ENCODE measurements at regions not wholly inside any gene's neighbourhood (a gene's known extent, or its start where the extent isn't known, plus 50 kb on each side); places are given as distances from the start of the nearest gene placed in this dataset.
A peak's percentile ranks its signal among the peaks of the same experiment; 100 is the strongest.

DNA sequence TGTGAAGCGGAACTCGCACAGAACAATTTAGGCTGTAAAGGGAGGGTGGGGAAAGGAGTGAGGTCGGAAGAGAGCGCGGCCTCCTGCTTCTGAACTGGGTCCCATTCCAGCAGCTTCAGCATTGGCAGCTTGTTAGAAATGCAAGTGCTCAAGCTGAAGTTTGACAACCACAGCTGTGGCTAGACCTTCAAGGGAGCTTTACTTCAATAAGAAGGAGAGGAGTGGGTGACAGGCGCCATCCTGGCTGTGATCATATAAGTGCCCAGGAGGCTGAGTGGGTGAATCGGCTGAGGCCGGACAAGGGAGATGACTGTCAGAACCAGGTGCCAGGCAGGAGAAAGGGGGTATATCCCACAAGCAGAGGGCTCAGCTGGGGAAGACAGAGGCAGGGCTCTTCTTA is 622.5 kb downstream of the GALR1 start:
- Histone ChIP-seq H3K27ac (ENCODE audit: low read depth, low read length, severe bottlenecking) (no peak overlapping the region), H3K36me3 (ENCODE audit: control insufficient read depth, insufficient read depth, low read length) (no peaks in the 10 kb centered on the region), H3K4me1 (ENCODE audit: control insufficient read depth, insufficient read depth, low read length, poor library complexity, severe bottlenecking) (no peaks in the 10 kb centered on the region), H3K4me3 (ENCODE audit: extremely low read depth, insufficient read depth, low read length, poor library complexity, severe bottlenecking) (no peak overlapping the region), H3K9me3 (ENCODE audit: control insufficient read depth, low read length) (no peaks in the 10 kb centered on the region)
- 95 to 96% methylated on average over 8 of the region's 8 CpGs for WGBS, 2 experiments (ENCODE audit: insufficient coverage in 2 of 2)

DNA sequence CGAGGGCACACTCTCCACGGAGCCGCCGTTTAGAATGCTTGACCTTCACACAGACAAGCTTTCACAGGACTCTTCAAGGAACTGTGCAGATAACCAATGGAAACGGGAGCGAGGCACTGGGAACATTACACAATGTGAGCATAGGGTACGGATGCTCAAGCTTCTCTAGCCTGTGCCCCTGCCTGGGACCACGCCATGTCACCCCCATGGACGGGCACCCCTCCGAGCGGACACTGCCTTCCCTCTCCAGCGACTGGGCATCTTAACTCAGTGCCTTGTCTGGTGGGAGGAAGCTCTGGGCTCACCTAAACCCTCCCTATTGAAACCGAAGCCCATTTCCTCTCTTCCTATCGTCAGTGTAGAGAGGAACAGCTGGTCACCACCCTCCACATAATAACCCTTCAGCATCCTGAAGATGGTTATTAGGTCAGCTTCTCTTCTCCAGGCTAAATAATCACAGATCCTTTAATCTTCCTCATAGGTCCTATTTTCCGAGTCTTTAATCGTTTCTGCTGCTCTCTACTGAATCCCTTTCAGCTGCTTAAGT is 626.7 kb downstream of the GALR1 start:
- Histone ChIP-seq H3K4me1 (ENCODE audit: control insufficient read depth, insufficient read depth, low read length, poor library complexity, severe bottlenecking) (no peaks in the 10 kb centered on the region), H3K36me3 (ENCODE audit: control insufficient read depth, insufficient read depth, low read length) (no peaks in the 10 kb centered on the region), H3K27ac (ENCODE audit: low read depth, low read length, severe bottlenecking) (no peak overlapping the region), H3K4me3 (ENCODE audit: extremely low read depth, insufficient read depth, low read length, poor library complexity, severe bottlenecking) (no peak overlapping the region), H3K9me3 (ENCODE audit: control insufficient read depth, low read length) (no peaks in the 10 kb centered on the region)
- 81 to 92% methylated on average over 13 to 16 of the region's 16 CpGs for WGBS, 2 experiments (ENCODE audit: insufficient coverage in 2 of 2)

DNA sequence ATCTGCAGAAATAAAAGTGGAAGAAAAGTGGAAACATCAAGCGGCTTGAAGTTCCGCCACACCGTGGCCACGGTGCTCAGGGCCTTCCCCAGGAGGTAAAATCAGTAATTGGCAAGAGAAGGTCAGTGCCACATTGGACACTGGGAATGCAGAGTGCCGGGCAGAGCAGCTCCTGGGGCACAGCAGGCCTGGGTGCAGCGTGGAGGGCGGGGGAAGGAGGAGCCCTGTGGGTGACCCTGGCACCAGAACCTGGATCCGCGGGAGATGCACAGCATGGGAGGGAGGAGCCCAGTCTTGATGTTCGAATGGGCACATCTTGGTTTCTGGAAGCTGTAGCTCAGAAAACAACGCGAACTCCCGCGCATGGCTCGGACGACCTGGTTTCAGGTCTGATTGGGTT is 630.2 kb downstream of the GALR1 start:
- Histone ChIP-seq H3K9me3 (ENCODE audit: control insufficient read depth, low read length) (no peaks in the 10 kb centered on the region), H3K36me3 (ENCODE audit: control insufficient read depth, insufficient read depth, low read length) (no peaks in the 10 kb centered on the region), H3K4me1 (ENCODE audit: control insufficient read depth, insufficient read depth, low read length, poor library complexity, severe bottlenecking) (no peaks in the 10 kb centered on the region), H3K27ac (ENCODE audit: low read depth, low read length, severe bottlenecking) (no peak overlapping the region), H3K4me3 (ENCODE audit: extremely low read depth, insufficient read depth, low read length, poor library complexity, severe bottlenecking) (no peak overlapping the region)
- WGBS, 2 experiments (ENCODE audit: insufficient coverage in 2 of 2), result 90% methylated on average over 16 of the region's 16 CpGs

DNA sequence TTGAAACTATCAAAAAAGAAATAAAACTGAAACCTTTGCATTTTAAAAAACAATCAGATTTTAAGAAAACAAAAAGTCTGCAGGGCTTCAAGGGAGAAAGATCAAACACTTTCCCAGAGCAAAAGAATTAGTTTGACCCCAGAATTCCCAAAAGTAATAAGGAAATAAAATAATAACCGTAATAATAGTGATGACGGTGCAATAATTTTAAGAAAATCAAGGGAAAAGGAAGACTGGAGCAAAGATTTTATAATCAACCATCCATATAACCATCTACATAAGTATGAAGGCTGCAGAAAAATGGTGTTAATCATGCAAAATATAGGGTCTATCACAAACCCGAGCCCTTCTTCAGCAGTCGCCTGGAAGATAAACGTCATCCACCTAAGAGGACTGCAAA is 634.8 kb downstream of the GALR1 start:
- WGBS, 2 experiments (ENCODE audit: insufficient coverage in 2 of 2), result no CpG with 5 or more reads among the region's 5 CpGs
- Histone ChIP-seq H3K27ac (ENCODE audit: low read depth, low read length, severe bottlenecking) (no peak overlapping the region), H3K4me1 (ENCODE audit: control insufficient read depth, insufficient read depth, low read length, poor library complexity, severe bottlenecking) (no peaks in the 10 kb centered on the region), H3K9me3 (ENCODE audit: control insufficient read depth, low read length) (no peaks in the 10 kb centered on the region), H3K4me3 (ENCODE audit: extremely low read depth, insufficient read depth, low read length, poor library complexity, severe bottlenecking) (no peak overlapping the region), H3K36me3 (ENCODE audit: control insufficient read depth, insufficient read depth, low read length) (no peaks in the 10 kb centered on the region)

DNA sequence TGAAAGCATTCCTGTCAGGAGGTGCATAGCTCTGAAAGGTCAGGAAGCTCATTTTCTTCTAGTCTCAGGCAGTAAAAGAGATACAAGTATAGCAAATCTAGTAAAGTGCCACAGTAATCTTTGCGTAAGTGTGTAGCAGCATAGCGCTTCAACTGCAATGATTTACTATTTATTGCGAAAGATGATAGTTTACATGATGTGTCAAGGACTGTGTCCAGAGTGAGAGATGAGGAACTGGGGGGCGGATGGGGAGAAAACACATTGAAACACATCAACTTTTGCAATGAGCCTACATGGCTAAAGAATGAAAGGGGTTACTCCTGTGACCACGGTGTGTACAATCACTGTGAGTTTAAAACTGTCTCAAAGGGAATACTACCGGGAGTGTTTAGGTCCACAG is 644.4 kb downstream of the GALR1 start:
- H3K4me3 ChIP-seq (ENCODE audit: extremely low read depth, insufficient read depth, low read length, poor library complexity, severe bottlenecking), result no peak overlapping the region
- no peaks in the 10 kb centered on the region for H3K9me3 ChIP-seq (ENCODE audit: control insufficient read depth, low read length)
- WGBS, 2 experiments (ENCODE audit: insufficient coverage in 2 of 2), result 83 to 92% methylated on average over 3 to 6 of the region's 6 CpGs
- no peaks in the 10 kb centered on the region for H3K36me3 ChIP-seq (ENCODE audit: control insufficient read depth, insufficient read depth, low read length)
- no peak overlapping the region for H3K27ac ChIP-seq (ENCODE audit: low read depth, low read length, severe bottlenecking)
- no peaks in the 10 kb centered on the region for H3K4me1 ChIP-seq (ENCODE audit: control insufficient read depth, insufficient read depth, low read length, poor library complexity, severe bottlenecking)

DNA sequence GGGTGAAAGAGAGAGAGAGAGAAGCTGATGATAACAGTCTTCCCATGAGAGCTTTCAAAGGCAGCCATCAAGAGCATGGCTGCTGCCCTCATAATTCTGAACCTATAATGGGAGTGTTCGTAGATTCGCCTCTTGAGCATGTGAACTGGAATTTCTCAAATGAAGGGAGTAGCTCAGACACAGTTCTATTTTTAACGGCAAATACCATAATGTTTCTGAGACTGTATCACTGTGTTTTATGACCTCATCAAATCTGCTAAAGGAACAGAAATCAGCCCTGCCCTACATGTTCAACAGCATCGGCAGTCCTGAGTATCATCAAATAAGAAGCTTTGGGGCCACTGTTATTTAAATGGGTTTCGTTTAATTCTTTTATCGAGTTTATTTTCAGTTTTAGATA is 645.6 kb downstream of the GALR1 start:
- H3K4me1 ChIP-seq (ENCODE audit: control insufficient read depth, insufficient read depth, low read length, poor library complexity, severe bottlenecking), result no peaks in the 10 kb centered on the region
- 92 to 94% methylated on average over 5 to 6 of the region's 6 CpGs for WGBS, 2 experiments (ENCODE audit: insufficient coverage in 2 of 2)
- no peak overlapping the region for H3K27ac ChIP-seq (ENCODE audit: low read depth, low read length, severe bottlenecking)
- H3K4me3 ChIP-seq (ENCODE audit: extremely low read depth, insufficient read depth, low read length, poor library complexity, severe bottlenecking), result no peak overlapping the region
- H3K9me3 ChIP-seq (ENCODE audit: control insufficient read depth, low read length), result no peaks in the 10 kb centered on the region
- H3K36me3 ChIP-seq (ENCODE audit: control insufficient read depth, insufficient read depth, low read length), result no peaks in the 10 kb centered on the region

DNA sequence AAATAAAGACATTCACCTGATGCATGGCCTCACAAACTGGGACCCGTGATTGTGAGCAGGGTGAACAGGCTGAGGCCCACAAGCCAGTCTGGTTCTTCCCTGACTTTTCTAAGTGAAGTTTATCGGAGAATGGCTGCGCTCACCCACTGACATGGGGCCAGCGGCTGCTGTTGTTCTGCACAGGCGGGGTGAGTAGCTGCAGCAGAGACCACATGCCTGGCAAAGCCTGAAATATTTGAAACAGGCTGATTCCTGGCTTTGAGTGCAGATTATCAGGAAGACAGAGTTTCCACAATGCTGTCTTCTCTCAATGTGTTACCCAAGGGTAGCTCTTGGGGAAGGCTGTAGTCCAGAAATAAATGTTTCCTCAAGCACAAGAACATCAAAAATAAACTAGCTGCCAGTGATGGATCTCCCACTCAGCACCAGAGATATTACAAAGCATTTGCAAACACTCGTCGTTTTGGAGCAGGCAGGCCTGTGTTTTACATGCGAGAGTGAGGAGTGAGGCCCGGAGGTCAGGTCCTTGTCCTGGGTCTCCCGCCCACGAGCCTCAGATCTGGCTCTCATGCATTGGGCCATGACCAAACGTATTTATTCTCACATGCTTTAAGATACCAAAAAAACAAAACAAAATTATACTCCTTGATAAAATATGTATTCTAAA is 647.1 kb downstream of the GALR1 start:
- H3K27ac ChIP-seq (ENCODE audit: low read depth, low read length, severe bottlenecking), result no peak overlapping the region
- 68 to 75% methylated on average over 7 to 10 of the region's 12 CpGs for WGBS, 2 experiments (ENCODE audit: insufficient coverage in 2 of 2)
- no peak overlapping the region for H3K4me3 ChIP-seq (ENCODE audit: extremely low read depth, insufficient read depth, low read length, poor library complexity, severe bottlenecking)
- no peaks in the 10 kb centered on the region for H3K9me3 ChIP-seq (ENCODE audit: control insufficient read depth, low read length)
- no peaks in the 10 kb centered on the region for H3K36me3 ChIP-seq (ENCODE audit: control insufficient read depth, insufficient read depth, low read length)
- H3K4me1 ChIP-seq (ENCODE audit: control insufficient read depth, insufficient read depth, low read length, poor library complexity, severe bottlenecking), result no peaks in the 10 kb centered on the region

DNA sequence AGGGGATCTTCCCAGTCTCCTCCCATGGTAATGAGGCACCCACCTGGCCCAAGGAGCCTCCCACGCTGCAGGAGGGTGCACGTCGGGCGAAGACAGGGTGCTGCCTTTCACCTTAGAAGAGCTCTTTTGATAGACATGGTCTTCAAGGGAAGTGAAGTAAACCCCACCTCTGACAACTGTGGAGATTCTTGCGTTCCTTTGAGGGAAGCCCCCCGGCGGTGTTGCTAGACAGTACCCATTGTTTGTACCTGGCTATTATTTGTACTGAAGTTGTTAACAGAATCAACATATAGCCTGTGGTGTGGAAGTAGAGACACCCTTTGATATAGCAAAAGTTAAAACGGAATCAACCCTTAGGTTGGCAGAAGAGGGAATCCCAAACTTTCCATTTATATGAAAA is 648.0 kb downstream of the GALR1 start:
- 74 to 82% methylated on average over 6 of the region's 8 CpGs for WGBS, 2 experiments (ENCODE audit: insufficient coverage in 2 of 2)
- H3K27ac ChIP-seq (ENCODE audit: low read depth, low read length, severe bottlenecking), result no peak overlapping the region
- H3K9me3 ChIP-seq (ENCODE audit: control insufficient read depth, low read length), result no peaks in the 10 kb centered on the region
- H3K4me3 ChIP-seq (ENCODE audit: extremely low read depth, insufficient read depth, low read length, poor library complexity, severe bottlenecking), result no peak overlapping the region
- H3K4me1 ChIP-seq (ENCODE audit: control insufficient read depth, insufficient read depth, low read length, poor library complexity, severe bottlenecking), result no peaks in the 10 kb centered on the region
- H3K36me3 ChIP-seq (ENCODE audit: control insufficient read depth, insufficient read depth, low read length), result no peaks in the 10 kb centered on the region

DNA sequence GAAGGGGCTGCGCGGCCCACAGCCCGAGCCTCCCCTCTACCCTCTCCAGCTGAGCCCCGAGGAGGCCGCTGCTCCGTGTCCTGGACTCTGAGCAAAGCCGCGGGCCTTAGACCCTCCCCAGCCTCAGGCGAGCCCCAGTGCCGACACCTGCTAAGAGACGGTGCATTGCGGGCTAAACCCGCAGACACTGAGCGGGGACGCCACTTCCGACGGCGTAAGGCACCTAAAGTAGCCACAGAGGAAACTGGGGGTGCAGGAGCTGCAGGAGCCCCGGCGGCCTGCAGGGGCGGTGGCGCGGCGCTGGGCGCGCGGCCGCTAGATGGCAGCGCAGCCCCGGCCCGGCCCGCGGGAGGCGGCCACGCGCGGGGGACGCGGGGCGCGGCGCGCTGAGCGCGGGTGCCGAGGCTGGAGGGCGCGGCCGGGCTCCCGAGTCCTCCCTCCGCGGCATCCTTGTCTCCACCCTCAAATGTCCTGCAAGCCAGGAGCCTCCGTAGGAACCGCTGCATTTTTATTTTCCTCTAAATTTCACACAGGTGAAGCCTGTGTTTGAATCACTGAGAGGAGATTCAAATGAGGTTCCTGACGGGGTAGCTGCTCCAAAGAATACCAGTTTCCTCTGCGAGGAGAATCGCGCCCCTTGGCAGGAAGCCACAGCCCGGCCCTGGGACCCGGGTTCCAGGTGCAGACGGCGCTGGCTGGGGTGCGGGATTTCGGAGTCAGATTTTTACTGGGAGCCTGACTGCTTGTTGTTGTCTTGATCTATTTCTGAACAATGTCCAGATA is 650.5 kb downstream of the GALR1 start:
- no peaks in the 10 kb centered on the region for H3K36me3 ChIP-seq (ENCODE audit: control insufficient read depth, insufficient read depth, low read length)
- H3K9me3 ChIP-seq (ENCODE audit: control insufficient read depth, low read length), result no peaks in the 10 kb centered on the region
- H3K27ac ChIP-seq (ENCODE audit: low read depth, low read length, severe bottlenecking), result no peak overlapping the region
- 4 to 10% methylated on average over 34 to 47 of the region's 64 CpGs for WGBS, 2 experiments (ENCODE audit: insufficient coverage in 2 of 2)
- no peaks in the 10 kb centered on the region for H3K4me1 ChIP-seq (ENCODE audit: control insufficient read depth, insufficient read depth, low read length, poor library complexity, severe bottlenecking)
- H3K4me3 ChIP-seq (ENCODE audit: extremely low read depth, insufficient read depth, low read length, poor library complexity, severe bottlenecking), result peak overlapping the region; percentile 28

DNA sequence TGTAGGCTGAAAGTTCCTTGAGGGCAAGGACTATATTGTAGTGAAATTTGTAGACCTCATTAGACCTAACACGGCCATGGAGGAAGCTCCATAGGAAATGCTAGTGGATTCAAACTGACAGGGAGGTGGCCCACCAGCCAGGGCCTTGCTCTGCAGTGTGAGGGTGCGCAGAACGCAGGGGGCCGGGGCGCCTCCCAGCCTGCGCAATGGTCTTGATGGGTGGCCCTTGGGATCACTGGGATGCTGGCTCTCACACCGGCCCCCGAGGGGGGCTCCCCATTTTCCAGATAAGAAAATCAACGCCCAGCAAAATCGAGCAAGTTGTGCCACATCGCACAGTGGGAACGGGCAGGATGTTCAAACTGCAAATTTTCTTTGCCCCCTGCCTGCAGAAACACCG is 655.4 kb downstream of the GALR1 start:
- 93 to 96% methylated on average over 12 to 13 of the region's 13 CpGs for WGBS, 2 experiments (ENCODE audit: insufficient coverage in 2 of 2)
- H3K4me1 ChIP-seq (ENCODE audit: control insufficient read depth, insufficient read depth, low read length, poor library complexity, severe bottlenecking), result no peaks in the 10 kb centered on the region
- H3K4me3 ChIP-seq (ENCODE audit: extremely low read depth, insufficient read depth, low read length, poor library complexity, severe bottlenecking), result no peak overlapping the region
- no peaks in the 10 kb centered on the region for H3K9me3 ChIP-seq (ENCODE audit: control insufficient read depth, low read length)
- no peaks in the 10 kb centered on the region for H3K36me3 ChIP-seq (ENCODE audit: control insufficient read depth, insufficient read depth, low read length)
- H3K27ac ChIP-seq (ENCODE audit: low read depth, low read length, severe bottlenecking), result no peak overlapping the region

Data from mesodermal cell (in vitro differentiated cells).